HG03196 (cell line): ENCODE measurements at regions not wholly inside any gene's neighbourhood (a gene's known extent, or its start where the extent isn't known, plus 50 kb on each side); places are given as distances from the start of the nearest gene placed in this dataset.

Experiments used
- ATAC-seq: cut with Tn5 transposase; IDR thresholded peaks from one replicate; pipeline ENCODE4 v1.9.1; 2021; ENCODE audit not compliant: unreplicated experiment

GRCh38 chr12:125267114-125267513, 201.9 kb downstream of the AACS start:
- ATAC-seq, result no peak

GRCh38 chr12:125269276-125269675, 204.0 kb downstream of the AACS start:
- ATAC-seq, result no peak

- no peak for ATAC-seq
These were observed 206.7 kb downstream of the AACS start for GRCh38 chr12:125271892-125272291.

GRCh38 chr12:125272383-125272933, 207.2 kb downstream of the AACS start:
- ATAC-seq, result no peak

- no peak for ATAC-seq
These were observed 211.3 kb downstream of the AACS start for GRCh38 chr12:125276567-125276966.

- ATAC-seq, result no peak
These were observed 215.5 kb downstream of the AACS start for GRCh38 chr12:125280482-125281377.

- ATAC-seq, result no peak
These were observed 217.7 kb downstream of the AACS start for GRCh38 chr12:125282921-125283320.

GRCh38 chr12:125283521-125283920, 218.3 kb downstream of the AACS start:
- no peak for ATAC-seq

- no peak for ATAC-seq
These were observed 218.9 kb downstream of the AACS start for GRCh38 chr12:125284087-125284486.

- ATAC-seq, result no peak
These were observed 219.9 kb downstream of the AACS start for GRCh38 chr12:125284945-125285685.

GRCh38 chr12:125286005-125286727, 220.9 kb downstream of the AACS start:
- ATAC-seq, result no peak

- ATAC-seq, result no peak
These were observed 222.1 kb downstream of the AACS start for GRCh38 chr12:125287155-125287847.

- no peak for ATAC-seq
These were observed 224.0 kb downstream of the AACS start for GRCh38 chr12:125288931-125289928.

GRCh38 chr12:125289970-125290369, 224.7 kb downstream of the AACS start:
- no peak for ATAC-seq

- ATAC-seq, result no peak
These were observed 227.5 kb downstream of the AACS start for GRCh38 chr12:125292700-125293099.

- no peak for ATAC-seq
These were observed 230.3 kb downstream of the AACS start for GRCh38 chr12:125295550-125295949.

GRCh38 chr12:125296701-125297100, 231.5 kb downstream of the AACS start:
- no peak for ATAC-seq

- no peak for ATAC-seq
These were observed 234.6 kb downstream of the AACS start for GRCh38 chr12:125299840-125300239.

GRCh38 chr12:125300249-125300648, 235.0 kb downstream of the AACS start:
- no peak for ATAC-seq
